AG09319 (cell line): ENCODE measurements at regions not wholly inside any gene's neighbourhood (a gene's known extent, or its start where the extent isn't known, plus 50 kb on each side); places are given as distances from the start of the nearest gene placed in this dataset.

Source experiments
- DNase-seq: peaks from one replicate; pipeline ENCODE4 v3.0.0-alpha.2; 2010; ENCODE audit warnings: low read depth; ENCODE audit errors: extremely low read depth
- TF ChIP-seq, protein P1 (sequence below): IDR thresholded peaks from 2 replicates; pipeline ENCODE4 v1.5.1; 2011; ENCODE audit warnings: low read depth, mild to moderate bottlenecking, inconsistent platforms, low read length, moderate library complexity

DNA sequence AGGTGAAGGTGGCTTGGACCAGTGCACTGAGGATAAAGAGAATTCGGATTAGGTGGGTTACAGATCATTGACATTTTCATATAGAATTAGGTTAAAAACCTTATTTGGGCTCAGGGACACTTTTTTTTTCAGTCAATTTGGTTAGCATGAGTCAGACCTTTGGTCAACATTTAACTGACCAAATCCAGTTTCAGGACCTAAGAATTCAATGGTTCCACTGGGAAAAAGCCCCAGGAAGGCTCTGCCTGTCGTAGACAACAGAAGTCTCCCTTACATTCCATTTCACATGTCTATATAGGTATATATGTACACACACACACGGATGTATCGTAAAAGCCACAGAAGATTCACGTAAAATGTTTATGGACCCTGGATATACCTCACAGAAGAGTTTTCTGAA lies 184.2 kb upstream of the RREB1 start:
- no peak for DNase-seq
- TF ChIP-seq, protein P1, sequence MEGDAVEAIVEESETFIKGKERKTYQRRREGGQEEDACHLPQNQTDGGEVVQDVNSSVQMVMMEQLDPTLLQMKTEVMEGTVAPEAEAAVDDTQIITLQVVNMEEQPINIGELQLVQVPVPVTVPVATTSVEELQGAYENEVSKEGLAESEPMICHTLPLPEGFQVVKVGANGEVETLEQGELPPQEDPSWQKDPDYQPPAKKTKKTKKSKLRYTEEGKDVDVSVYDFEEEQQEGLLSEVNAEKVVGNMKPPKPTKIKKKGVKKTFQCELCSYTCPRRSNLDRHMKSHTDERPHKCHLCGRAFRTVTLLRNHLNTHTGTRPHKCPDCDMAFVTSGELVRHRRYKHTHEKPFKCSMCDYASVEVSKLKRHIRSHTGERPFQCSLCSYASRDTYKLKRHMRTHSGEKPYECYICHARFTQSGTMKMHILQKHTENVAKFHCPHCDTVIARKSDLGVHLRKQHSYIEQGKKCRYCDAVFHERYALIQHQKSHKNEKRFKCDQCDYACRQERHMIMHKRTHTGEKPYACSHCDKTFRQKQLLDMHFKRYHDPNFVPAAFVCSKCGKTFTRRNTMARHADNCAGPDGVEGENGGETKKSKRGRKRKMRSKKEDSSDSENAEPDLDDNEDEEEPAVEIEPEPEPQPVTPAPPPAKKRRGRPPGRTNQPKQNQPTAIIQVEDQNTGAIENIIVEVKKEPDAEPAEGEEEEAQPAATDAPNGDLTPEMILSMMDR, result no peak

DNA sequence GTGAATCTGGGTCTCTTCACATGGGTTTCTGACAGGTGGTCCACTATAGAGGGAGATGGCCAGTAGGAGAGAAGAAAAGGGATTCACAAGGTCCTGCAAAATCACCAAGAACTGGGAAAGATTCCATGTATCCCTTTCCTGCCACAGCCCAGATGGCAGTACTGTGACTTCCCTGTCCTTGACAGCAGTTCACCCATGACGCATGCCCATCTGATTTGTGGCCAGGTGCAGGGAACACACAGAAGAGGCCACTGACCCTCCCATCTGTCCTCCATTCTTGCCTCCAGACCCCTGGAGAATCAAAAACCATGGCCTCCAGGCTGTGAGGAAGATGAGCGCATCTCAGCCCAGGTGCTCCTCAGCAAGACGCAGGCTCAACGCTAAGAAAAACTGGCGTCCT lies 183.1 kb upstream of the RREB1 start:
- TF ChIP-seq, protein P1, result no peak
- no peak for DNase-seq

DNA sequence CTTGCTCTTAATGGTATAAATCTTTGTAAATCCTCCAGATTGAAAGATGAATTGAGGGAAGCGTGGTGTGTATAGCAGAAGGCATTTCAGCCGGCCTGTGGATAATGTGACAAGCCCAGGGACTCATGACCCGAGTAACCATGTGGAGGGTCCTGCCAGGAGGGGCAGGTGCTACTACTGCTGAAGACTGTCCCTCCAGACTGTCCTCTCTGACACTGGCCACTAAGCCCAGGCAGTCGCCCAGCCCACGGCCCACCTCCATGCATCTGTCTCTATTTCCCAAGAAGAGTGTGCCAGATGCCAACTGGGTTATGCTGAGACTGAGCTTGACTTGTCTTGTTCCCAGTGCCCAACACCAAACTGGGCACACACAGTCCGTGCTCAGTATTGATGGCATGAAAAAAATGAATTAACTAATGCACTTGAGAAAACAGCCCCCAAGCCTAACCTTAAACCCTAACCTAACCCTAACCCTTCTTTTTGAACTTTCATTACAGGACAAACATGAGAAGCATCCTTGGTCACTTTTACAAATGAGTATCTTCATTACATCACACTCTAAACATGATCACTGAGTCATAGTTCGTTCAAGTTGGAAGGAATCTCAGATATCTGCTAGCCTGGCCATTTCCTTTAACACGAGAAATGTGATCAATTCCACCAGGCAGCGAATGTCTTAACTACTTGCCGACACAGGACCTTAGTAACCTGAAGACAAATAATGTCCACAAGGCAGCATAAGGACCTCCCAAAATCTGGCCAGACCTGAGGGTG lies 182.2 kb upstream of the RREB1 start:
- TF ChIP-seq, protein P1, result no peak
- DNase-seq, result no peak

- TF ChIP-seq, protein P1, result no peak
- DNase-seq, result no peak
Observed at GRCh38 chr6:6926856-6927255, 180.9 kb upstream of the RREB1 start.

DNA sequence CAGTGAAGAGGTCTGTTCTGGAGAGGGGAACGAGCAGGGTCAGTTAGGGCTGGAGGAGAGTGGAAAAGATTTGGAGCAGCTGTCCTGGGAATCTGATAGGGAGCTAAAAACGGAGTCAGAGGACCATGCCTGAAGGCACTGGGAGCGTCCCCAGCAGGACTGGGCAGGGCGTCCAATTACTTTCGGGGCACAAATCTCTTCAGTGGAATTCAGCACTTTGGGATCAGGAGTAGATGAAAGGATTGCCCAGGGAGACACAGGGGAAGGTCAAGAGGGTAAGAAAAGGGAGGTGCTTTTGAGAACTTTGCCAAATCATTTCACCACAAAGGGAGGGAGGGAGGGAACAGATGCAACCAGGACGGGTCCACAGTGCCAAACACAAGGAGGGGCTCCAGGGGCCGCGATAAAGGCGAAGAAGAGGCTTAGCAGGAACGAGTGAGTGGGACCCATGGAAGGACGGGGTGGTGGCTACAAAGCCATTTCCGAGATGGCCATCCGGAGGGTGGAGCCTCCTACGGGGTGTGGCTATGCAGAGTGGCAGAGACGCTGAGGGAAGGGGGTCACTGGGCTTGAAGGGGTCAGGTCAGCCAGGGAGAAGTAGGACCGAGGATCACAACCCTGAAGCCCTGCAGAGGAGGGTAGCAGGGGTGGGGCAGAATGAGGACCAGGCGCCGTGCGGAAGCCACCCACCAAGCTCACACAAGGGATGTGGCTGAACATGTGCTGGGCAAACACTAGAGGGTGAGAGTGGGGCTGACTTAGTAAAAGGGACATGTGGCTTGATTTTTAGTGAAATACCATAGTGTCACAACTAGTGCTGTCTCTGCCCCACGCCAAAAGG lies 180.0 kb upstream of the RREB1 start:
- no peak for DNase-seq
- TF ChIP-seq, protein P1, result no peak

DNA sequence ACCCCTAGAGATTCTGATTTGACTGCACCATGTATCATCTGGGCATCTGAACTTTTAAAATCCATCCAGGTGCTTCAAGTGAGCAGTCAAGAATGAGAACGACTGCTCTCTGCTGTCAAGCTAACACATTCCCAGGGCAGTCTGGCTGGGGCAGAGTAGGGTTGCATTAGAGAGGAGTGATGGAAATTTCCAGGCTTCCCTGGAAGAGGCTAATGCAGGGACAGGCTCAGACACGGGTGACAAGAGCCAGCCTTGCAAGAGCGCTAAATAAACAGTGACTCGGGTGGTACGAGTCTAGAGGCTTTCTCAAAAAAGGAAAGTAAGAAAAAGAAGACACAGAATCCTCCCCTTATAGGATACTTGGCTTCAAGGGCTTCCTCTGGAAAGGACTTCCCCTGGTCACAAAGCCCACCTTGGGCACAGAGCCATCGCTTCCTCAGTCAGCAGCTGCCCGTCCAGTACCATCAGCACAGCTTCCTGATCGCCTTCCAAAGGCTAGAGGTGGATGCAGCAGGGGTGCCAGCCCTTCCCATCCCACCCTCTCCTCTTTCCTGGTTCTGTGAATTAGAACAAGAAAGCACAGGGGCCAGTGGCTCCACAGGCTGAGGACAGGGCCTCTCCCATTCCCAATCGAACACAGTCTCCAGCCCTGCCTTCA lies 177.4 kb upstream of the RREB1 start:
- DNase-seq, result no peak
- TF ChIP-seq, protein P1, result no peak
